PC-3 (cell line): ENCODE measurements at regions not wholly inside any gene's neighbourhood (a gene's known extent, or its start where the extent isn't known, plus 50 kb on each side); places are given as distances from the start of the nearest gene placed in this dataset.
A peak's percentile ranks its signal among the peaks of the same experiment; 100 is the strongest.

ENCODE experiments used
- ATAC-seq: fragments of 200-7000 bp; cut with Tn5 transposase; 2 replicates; pipeline ENCODE4 v1.9.1; 2020; ENCODE audit warnings: mild to moderate bottlenecking, moderate library complexity
- BruUV-seq: library from RNA; stranded (reverse); fragments of 400-500 nt; replicated peaks from 2 replicates; lab custom pipeline; 2021; lab: Mats Ljungman, UMichigan
- CTCF ChIA-PET: fragments of 300-600 bp; sonication (Branson Sonifier 250); formaldehyde crosslinking; loops from one replicate; lab custom pipeline; 2022; ENCODE audit warnings: antibody characterized with exemption; lab: Charles Lee
- POLR2A ChIA-PET: fragments of 300-600 bp; sonication (Branson Sonifier 250); formaldehyde crosslinking; loops from one replicate; lab custom pipeline; 2022; ENCODE audit warnings: antibody characterized with exemption; ENCODE audit not compliant: unreplicated experiment; lab: Charles Lee
- DNase-seq: peaks from one replicate; pipeline ENCODE4 v3.0.0-alpha.2; 2015
- H2AFZ ChIP-seq: fragments of 300-600 bp; sonication (generic); 2 replicates; pipeline ENCODE4 v1.6.0; 2016; ENCODE audit warnings: antibody characterized with exemption, low read length
- H3F3A ChIP-seq: fragments of 300-600 bp; sonication (generic); one replicate; pipeline ENCODE4 v1.6.0; 2017; ENCODE audit warnings: antibody characterized with exemption, low read length, control low read depth, mild to moderate bottlenecking; ENCODE audit not compliant: unreplicated experiment
- H3K27ac ChIP-seq: fragments of 300-600 bp; sonication (generic); 2 replicates; pipeline ENCODE4 v1.5.1; 2016; ENCODE audit warnings: mild to moderate bottlenecking, low read length
- H3K27me3 ChIP-seq: fragments of 300-600 bp; sonication (generic); 2 replicates; pipeline ENCODE4 v1.6.1; 2016; ENCODE audit warnings: low read length, mixed read lengths
- H3K36me3 ChIP-seq: fragments of 300-600 bp; sonication (generic); 2 replicates; pipeline ENCODE4 v1.6.1; 2016; ENCODE audit warnings: low read depth, mixed run types, low read length, mixed read lengths
- H3K4me1 ChIP-seq: fragments of 300-600 bp; sonication (generic); 2 replicates; pipeline ENCODE4 v1.5.1; 2016; ENCODE audit warnings: low read length; ENCODE audit not compliant: insufficient read depth
- H3K4me2 ChIP-seq: fragments of 300-600 bp; sonication (generic); 2 replicates; pipeline ENCODE4 v1.6.0; 2016; ENCODE audit warnings: low read length
- H3K4me3 ChIP-seq: fragments of 300-600 bp; sonication (generic); 2 replicates; pipeline ENCODE4 v1.5.1; 2016; ENCODE audit warnings: mild to moderate bottlenecking, low read length, mixed read lengths
- H3K79me2 ChIP-seq: fragments of 300-600 bp; sonication (generic); 2 replicates; pipeline ENCODE4 v1.6.1; 2017; ENCODE audit warnings: low read length, mixed read lengths
- H3K9ac ChIP-seq: fragments of 300-600 bp; sonication (generic); 2 replicates; pipeline ENCODE4 v1.6.0; 2016; ENCODE audit warnings: mild to moderate bottlenecking, low read length
- H3K9me2 ChIP-seq: fragments of 300-600 bp; sonication (generic); replicated peaks from 2 replicates; pipeline ENCODE4 v1.6.1; 2016; ENCODE audit warnings: mixed run types, low read length, mixed read lengths
- H3K9me3 ChIP-seq: fragments of 300-600 bp; sonication (generic); 2 replicates; pipeline ENCODE4 v1.6.1; 2016; ENCODE audit warnings: low read length, mixed read lengths
- H4K20me1 ChIP-seq: fragments of 300-600 bp; sonication (generic); 2 replicates; pipeline ENCODE4 v1.6.1; 2016; ENCODE audit warnings: low read length, mixed read lengths
- CTCF ChIP-seq: fragments of 300-600 bp; sonication (generic); conservative IDR thresholded peaks from 2 replicates; pipeline ENCODE4 v1.5.1; 2017; ENCODE audit warnings: antibody characterized with exemption, low read depth, mild to moderate bottlenecking, low read length
- EZH2 ChIP-seq: fragments of 300-600 bp; sonication (generic); IDR thresholded peaks from one replicate; pipeline ENCODE4 v1.6.1; 2017; ENCODE audit warnings: antibody characterized with exemption, mild to moderate bottlenecking, low read length; ENCODE audit not compliant: unreplicated experiment
- EZH2phosphoT487 ChIP-seq: fragments of 300-600 bp; sonication (generic); IDR thresholded peaks from 2 replicates; pipeline ENCODE4 v1.6.1; 2018; ENCODE audit warnings: mild to moderate bottlenecking, antibody characterized with exemption, low read length, borderline replicate concordance
- intact Hi-C: fragments of 100-400 bp; cut with micrococcal nuclease; formaldehyde crosslinking; loops from 2 replicates; pipeline ENCODE4 v1.9.0; 2023

DNA sequence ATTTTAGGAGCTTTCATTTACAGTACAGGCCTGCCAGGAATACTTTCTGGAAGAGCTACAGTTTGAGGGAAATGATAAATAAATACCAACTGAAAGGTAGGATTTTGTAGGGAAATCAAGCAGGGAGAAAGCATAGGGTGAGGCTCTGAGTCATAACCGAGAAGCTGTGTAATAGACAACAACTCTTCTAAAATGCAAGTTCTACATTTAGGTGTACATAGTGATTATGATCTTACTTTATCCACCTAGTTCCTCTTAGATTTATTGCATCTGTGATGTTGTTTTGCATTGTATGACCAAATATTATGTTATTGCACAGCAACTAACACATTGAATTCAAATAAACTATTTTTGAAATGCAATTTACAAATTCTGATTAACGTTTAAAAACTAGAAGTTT lies 819.3 kb downstream of the PLA2G4A start:
- H4K20me1 ChIP-seq: no peaks in the 10 kb centered on the region
- ChIA-PET POLR2A (no interaction called here), CTCF (no interaction called here)
- peak; percentile 4 for DNase-seq
- no peaks in the 10 kb centered on the region for H3K79me2 ChIP-seq
- H3K27ac ChIP-seq: no peak overlapping the region
- no peak overlapping the region for H3K9ac ChIP-seq
- H3K4me3 ChIP-seq: no peak overlapping the region
- H2AFZ ChIP-seq: 0 out of 2 replicates have a peak overlapping the region, but pooled peaks have one; percentile 30
- H3K27me3 ChIP-seq: no peaks in the 10 kb centered on the region
- H3F3A ChIP-seq: no peaks in the 10 kb centered on the region
- no peaks in the 10 kb centered on the region for H3K9me2 ChIP-seq
- intact Hi-C loops: no loop called here
- H3K9me3 ChIP-seq: no peaks in the 10 kb centered on the region
- peak; percentile 85 for ATAC-seq
- BruUV-seq: no TSS peak
- no peaks in the 10 kb centered on the region for H3K36me3 ChIP-seq
- TF ChIP-seq EZH2: no peak
- TF ChIP-seq EZH2phosphoT487: no peak
- no peak for TF ChIP-seq CTCF
- no peaks in the 10 kb centered on the region for H3K4me1 ChIP-seq
- no peak overlapping the region for H3K4me2 ChIP-seq

DNA sequence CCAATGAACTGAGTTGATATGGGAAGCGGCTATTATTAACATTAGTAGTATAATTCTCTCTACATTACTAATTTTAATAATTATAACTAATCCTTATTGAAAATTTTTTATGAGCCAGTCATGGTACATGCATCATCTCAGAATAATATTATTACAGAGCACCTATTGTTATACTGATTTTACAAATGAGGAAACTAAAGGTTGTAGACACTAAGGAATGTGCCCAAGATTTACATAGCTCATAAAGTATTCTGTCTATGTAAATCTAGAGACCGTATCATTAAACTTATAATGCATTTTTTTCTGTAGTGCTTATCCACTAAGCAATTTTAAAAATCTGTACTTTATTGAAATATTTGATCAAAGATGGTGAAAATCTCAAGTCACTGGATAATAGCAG lies 825.9 kb downstream of the PLA2G4A start:
- Histone ChIP-seq H3K27me3 (no peaks in the 10 kb centered on the region), H3K27ac (peak overlapping the region; percentile 19; the same call in 1 of the 2 replicates), H3K9ac (no peak overlapping the region), H3K79me2 (no peaks in the 10 kb centered on the region), H3K4me1 (peaks cover 5% of the 10 kb centered on the region; the same call in 1 of the 2 replicates), H3K9me3 (no peaks in the 10 kb centered on the region), H4K20me1 (no peaks in the 10 kb centered on the region), H3K4me3 (no peak overlapping the region), H2AFZ (no peak overlapping the region), H3K4me2 (peak overlapping the region; percentile 39), H3F3A (no peaks in the 10 kb centered on the region), H3K36me3 (no peaks in the 10 kb centered on the region), H3K9me2 (no peaks in the 10 kb centered on the region)
- CTCF ChIA-PET: no interaction called here
- no TSS peak for BruUV-seq
- ATAC-seq (peak; percentile 78), DNase-seq (peak; percentile 13)
- no peak for TF ChIP-seq EZH2
- no peak for TF ChIP-seq CTCF
- TF ChIP-seq EZH2phosphoT487: no peak
- intact Hi-C loops: loop anchor here (2.0 to 10.0 kb wide), 2 partner anchors 36 to 180 kb away; no protein-coding TSS in a partner anchor
- POLR2A ChIA-PET: no interaction called here

DNA sequence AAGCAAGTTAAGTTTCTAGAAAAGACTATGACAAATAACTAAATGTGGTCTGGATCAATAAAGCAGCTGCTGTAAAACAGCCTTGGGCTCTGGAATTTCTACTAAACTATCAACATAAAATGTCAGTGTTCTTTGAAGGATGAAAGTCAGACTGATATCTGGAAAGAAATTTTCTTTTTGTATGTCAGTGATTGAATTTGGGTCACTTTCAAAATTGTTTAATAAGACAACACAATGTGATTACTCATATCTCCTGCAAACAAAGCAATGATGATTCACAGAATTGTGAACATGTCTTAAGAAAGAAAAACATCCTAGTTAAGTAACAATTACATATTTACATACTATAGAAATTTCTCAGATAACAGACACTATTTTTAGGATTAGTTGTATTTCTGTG lies 826.4 kb downstream of the PLA2G4A start:
- H3K9me2 ChIP-seq: no peaks in the 10 kb centered on the region
- H2AFZ ChIP-seq: no peak overlapping the region
- no peaks in the 10 kb centered on the region for H3K36me3 ChIP-seq
- no peaks in the 10 kb centered on the region for H3K79me2 ChIP-seq
- ATAC-seq (peak; percentile 70), DNase-seq (peak; percentile 62)
- H3K9me3 ChIP-seq: no peaks in the 10 kb centered on the region
- no TSS peak for BruUV-seq
- no peaks in the 10 kb centered on the region for H4K20me1 ChIP-seq
- H3K27me3 ChIP-seq: no peaks in the 10 kb centered on the region
- ChIA-PET CTCF (no interaction called here), POLR2A (no interaction called here)
- H3K4me1 ChIP-seq: peaks cover 5% of the 10 kb centered on the region; the same call in 1 of the 2 replicates
- no peaks in the 10 kb centered on the region for H3F3A ChIP-seq
- no peak overlapping the region for H3K4me3 ChIP-seq
- H3K4me2 ChIP-seq: peak overlapping the region; percentile 39
- TF ChIP-seq EZH2phosphoT487 (no peak), CTCF (no peak), EZH2 (no peak)
- peak overlapping the region; percentile 19; the same call in 1 of the 2 replicates for H3K27ac ChIP-seq
- intact Hi-C loops: loop anchor here (2.0 to 10.0 kb wide), 2 partner anchors 36 to 180 kb away; no protein-coding TSS in a partner anchor
- no peak overlapping the region for H3K9ac ChIP-seq
